ENCODE measurements at regions not wholly inside any gene's neighbourhood (a gene's known extent, or its start where the extent isn't known, plus 50 kb on each side); places are given as distances from the start of the nearest gene placed in this dataset.

DNA sequence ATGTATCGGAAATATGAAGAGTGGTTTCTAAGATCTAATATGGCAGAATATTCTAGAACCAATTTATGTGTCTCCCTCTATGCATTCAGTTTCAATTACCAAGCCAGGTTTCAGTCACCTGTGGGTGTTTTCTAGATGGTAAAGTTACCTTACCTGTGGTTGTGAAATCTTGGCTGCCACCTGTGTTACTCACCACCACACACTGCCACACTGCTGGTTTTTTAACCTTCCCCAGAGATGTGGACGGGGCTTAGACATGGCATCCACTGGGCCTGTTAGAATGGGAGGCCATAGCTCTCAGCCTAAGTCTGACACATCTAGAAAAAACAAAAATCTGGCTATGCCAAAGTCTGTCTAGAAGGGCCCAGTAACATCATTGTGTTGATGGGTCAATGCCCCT, 896.5 kb upstream of the PABPC4L start:
- TF ChIP-seq, protein P1, sequence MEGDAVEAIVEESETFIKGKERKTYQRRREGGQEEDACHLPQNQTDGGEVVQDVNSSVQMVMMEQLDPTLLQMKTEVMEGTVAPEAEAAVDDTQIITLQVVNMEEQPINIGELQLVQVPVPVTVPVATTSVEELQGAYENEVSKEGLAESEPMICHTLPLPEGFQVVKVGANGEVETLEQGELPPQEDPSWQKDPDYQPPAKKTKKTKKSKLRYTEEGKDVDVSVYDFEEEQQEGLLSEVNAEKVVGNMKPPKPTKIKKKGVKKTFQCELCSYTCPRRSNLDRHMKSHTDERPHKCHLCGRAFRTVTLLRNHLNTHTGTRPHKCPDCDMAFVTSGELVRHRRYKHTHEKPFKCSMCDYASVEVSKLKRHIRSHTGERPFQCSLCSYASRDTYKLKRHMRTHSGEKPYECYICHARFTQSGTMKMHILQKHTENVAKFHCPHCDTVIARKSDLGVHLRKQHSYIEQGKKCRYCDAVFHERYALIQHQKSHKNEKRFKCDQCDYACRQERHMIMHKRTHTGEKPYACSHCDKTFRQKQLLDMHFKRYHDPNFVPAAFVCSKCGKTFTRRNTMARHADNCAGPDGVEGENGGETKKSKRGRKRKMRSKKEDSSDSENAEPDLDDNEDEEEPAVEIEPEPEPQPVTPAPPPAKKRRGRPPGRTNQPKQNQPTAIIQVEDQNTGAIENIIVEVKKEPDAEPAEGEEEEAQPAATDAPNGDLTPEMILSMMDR (IDR thresholded peaks at IDR 0.05; ENCODE audit: borderline replicate concordance, extremely low read depth, insufficient read depth), result no peak
- Histone ChIP-seq H3K27ac (ENCODE audit: low read depth in 2 of 2, low read length in 2 of 2) (no peak overlapping the region), H3K9me3 (ENCODE audit: control insufficient read depth in 2 of 3, insufficient read depth in 1 of 3, low read length in 3 of 3) (no peaks in the 10 kb centered on the region), H3K4me1 (ENCODE audit: control insufficient read depth in 2 of 3, insufficient read depth in 2 of 3, low read depth in 1 of 3, low read length in 3 of 3) (no peaks in the 10 kb centered on the region), H3K4me3 (ENCODE audit: low read length in 3 of 3) (no peak overlapping the region), H3K9ac (ENCODE audit: low read length in 3 of 3) (no peak overlapping the region), H3K36me3 (ENCODE audit: control insufficient read depth in 2 of 3, insufficient read depth in 3 of 3, low read length in 3 of 3) (no peaks in the 10 kb centered on the region), H3K27me3 (ENCODE audit: control insufficient read depth, insufficient read depth, low read length) (no peaks in the 10 kb centered on the region)
- FAIRE-seq, result no peak
- no peak for DNase-seq
- intact Hi-C loops (cut with DNase I), result no loop called here

DNA sequence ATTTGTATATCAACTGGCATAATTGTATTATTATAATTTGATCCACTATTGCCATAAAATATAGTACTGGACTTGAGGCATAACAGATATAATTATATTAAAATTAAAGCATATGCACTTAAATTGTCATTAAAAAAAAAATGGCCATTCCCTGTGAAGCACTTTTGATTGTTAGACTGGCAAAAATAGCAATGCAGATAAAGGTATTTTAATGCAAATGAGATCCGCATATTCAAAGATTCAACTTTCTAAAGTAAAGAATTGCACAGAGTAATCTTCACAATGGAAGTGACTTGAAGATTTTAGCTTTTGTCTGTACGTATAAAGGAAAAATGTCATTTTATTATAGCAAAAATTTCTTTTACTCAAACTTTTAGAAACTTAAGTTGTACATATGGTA, 871.8 kb upstream of the PABPC4L start:
- Histone ChIP-seq H3K36me3 (ENCODE audit: control insufficient read depth in 2 of 3, insufficient read depth in 3 of 3, low read length in 3 of 3) (no peaks in the 10 kb centered on the region), H3K9ac (ENCODE audit: low read length in 3 of 3) (no peak overlapping the region), H3K4me1 (ENCODE audit: control insufficient read depth in 2 of 3, insufficient read depth in 2 of 3, low read depth in 1 of 3, low read length in 3 of 3) (no peaks in the 10 kb centered on the region), H3K4me3 (ENCODE audit: low read length in 3 of 3) (no peak overlapping the region), H3K27ac (ENCODE audit: low read depth in 2 of 2, low read length in 2 of 2) (no peak overlapping the region), H3K9me3 (ENCODE audit: control insufficient read depth in 2 of 3, insufficient read depth in 1 of 3, low read length in 3 of 3) (no peaks in the 10 kb centered on the region), H3K27me3 (ENCODE audit: control insufficient read depth, insufficient read depth, low read length) (no peaks in the 10 kb centered on the region)
- FAIRE-seq (no peak), DNase-seq (no peak)
- TF ChIP-seq, protein P1 (IDR thresholded peaks at IDR 0.05; ENCODE audit: borderline replicate concordance, extremely low read depth, insufficient read depth), result no peak
- intact Hi-C loops (cut with DNase I), result no loop called here

DNA sequence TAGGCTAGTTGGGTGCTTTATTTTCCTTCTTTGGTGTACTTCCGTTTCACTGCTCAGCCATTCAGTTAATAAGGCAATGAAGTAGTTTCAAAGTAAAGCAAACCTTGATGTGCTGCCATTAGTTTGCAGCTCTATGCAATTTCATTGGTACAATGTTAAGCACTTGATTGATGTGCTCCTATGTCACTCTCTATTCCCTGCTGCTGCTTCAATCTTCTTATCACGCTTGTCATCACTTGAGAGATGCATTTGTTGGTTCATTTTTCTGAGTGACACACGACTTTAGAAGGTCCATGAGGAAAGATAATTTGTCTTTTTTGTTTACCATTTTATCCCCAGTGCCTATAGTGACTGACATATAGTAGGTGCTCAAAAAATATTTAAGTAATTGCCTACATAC, 871.0 kb upstream of the PABPC4L start:
- H3K27ac ChIP-seq (ENCODE audit: low read depth in 2 of 2, low read length in 2 of 2), result no peak overlapping the region
- intact Hi-C loops (cut with DNase I), result no loop called here

DNA sequence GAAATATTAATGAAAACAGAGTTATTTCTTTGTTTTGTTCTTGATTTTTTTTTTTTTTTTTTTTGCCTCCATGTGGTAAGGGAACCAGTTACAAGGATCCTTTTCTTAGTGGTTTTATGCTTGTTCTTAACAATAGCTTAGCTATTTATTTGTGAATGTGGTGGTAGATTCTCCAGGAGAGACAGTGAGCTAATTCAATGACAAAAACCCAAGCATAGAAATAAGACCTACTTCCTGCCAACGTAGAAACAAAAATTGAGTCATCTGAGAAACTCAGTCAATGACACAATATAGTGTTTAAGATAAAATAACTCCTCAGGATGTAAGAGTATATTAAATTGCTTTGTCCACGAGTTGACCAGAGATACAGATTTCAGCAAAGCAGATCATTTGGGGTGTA, 863.8 kb upstream of the PABPC4L start:
- H3K36me3 ChIP-seq (ENCODE audit: control insufficient read depth in 2 of 3, insufficient read depth in 3 of 3, low read length in 3 of 3), result no peaks in the 10 kb centered on the region
- H3K4me1 ChIP-seq (ENCODE audit: control insufficient read depth in 2 of 3, insufficient read depth in 2 of 3, low read depth in 1 of 3, low read length in 3 of 3), result no peaks in the 10 kb centered on the region
- H3K4me3 ChIP-seq (ENCODE audit: low read length in 3 of 3), result no peak overlapping the region
- DNase-seq (no peak), FAIRE-seq (no peak)
- TF ChIP-seq, protein P1 (IDR thresholded peaks at IDR 0.05; ENCODE audit: borderline replicate concordance, extremely low read depth, insufficient read depth), result no peak
- no peak overlapping the region for H3K27ac ChIP-seq (ENCODE audit: low read depth in 2 of 2, low read length in 2 of 2)
- H3K27me3 ChIP-seq (ENCODE audit: control insufficient read depth, insufficient read depth, low read length), result no peaks in the 10 kb centered on the region
- H3K9me3 ChIP-seq (ENCODE audit: control insufficient read depth in 2 of 3, insufficient read depth in 1 of 3, low read length in 3 of 3), result no peaks in the 10 kb centered on the region
- H3K9ac ChIP-seq (ENCODE audit: low read length in 3 of 3), result no peak overlapping the region
- intact Hi-C loops (cut with DNase I), result no loop called here

More for the DNA sequence above, 871.0 kb upstream of the PABPC4L start:
- H3K9ac ChIP-seq (ENCODE audit: low read length in 3 of 3), result no peak overlapping the region
- TF ChIP-seq, protein P1 (IDR thresholded peaks at IDR 0.05; ENCODE audit: borderline replicate concordance, extremely low read depth, insufficient read depth), result no peak
- no peaks in the 10 kb centered on the region for H3K9me3 ChIP-seq (ENCODE audit: control insufficient read depth in 2 of 3, insufficient read depth in 1 of 3, low read length in 3 of 3)
- no peaks in the 10 kb centered on the region for H3K36me3 ChIP-seq (ENCODE audit: control insufficient read depth in 2 of 3, insufficient read depth in 3 of 3, low read length in 3 of 3)
- no peaks in the 10 kb centered on the region for H3K27me3 ChIP-seq (ENCODE audit: control insufficient read depth, insufficient read depth, low read length)
- no peak for FAIRE-seq
- no peak overlapping the region for H3K4me3 ChIP-seq (ENCODE audit: low read length in 3 of 3)
- no peak for DNase-seq
- no peaks in the 10 kb centered on the region for H3K4me1 ChIP-seq (ENCODE audit: control insufficient read depth in 2 of 3, insufficient read depth in 2 of 3, low read depth in 1 of 3, low read length in 3 of 3)
